Adrenal gland (tissue), 9 donors: ENCODE measurements at regions not wholly inside any gene's neighbourhood (a gene's known extent, or its start where the extent isn't known, plus 50 kb on each side); places are given as distances from the start of the nearest gene placed in this dataset.

Experiments used
- DNase-seq, 7 donors: peaks; one replicate each; pipeline ENCODE4 v3.0.0-alpha.2; 2019 to 2020
- H3K27ac ChIP-seq, 5 donors: fragments of 200-600 bp; sonication (generic) in 4 of 5; 1 replicate in 3 of 5; 2 replicates in 2 of 5; pipeline versions ENCODE4 v1.5.1 to v1.8.0; 2016 to 2020; ENCODE audit warnings: mild to moderate bottlenecking in 1 of 5
- H3K27me3 ChIP-seq: fragments of 200-600 bp; 2 replicates; pipeline ENCODE4 v1.8.0; 2021
- H3K36me3 ChIP-seq, 2 donors: fragments of 200-600 bp; replicated peaks in 1 of 2; 1 replicate in 1 of 2; 2 replicates in 1 of 2; pipeline versions ENCODE4 v1.5.1 to v1.8.0; 2018 to 2022
- H3K4me1 ChIP-seq, 2 donors: fragments of 200-600 bp; replicated peaks in 1 of 2; 1 replicate in 1 of 2; 2 replicates in 1 of 2; pipeline versions ENCODE4 v1.5.1 to v1.8.0; 2018 to 2021
- H3K4me3 ChIP-seq, 4 donors: fragments of 200-600 bp; sonication (generic) in 3 of 4; one replicate each; pipeline ENCODE4 v1.5.1; 2016 to 2018
- H3K9me3 ChIP-seq, 3 donors: fragments of 200-600 bp; sonication (generic) in 1 of 3; replicated peaks in 1 of 3; 1 replicate in 2 of 3; 2 replicates in 1 of 3; pipeline versions ENCODE4 v1.5.1 to v1.8.0; 2016 to 2021
- POLR2A ChIP-seq, 2 donors: fragments of 450-650 bp; IDR thresholded peaks; one replicate each; pipeline ENCODE4 v1.6.1; 2017; ENCODE audit warnings: antibody characterized with exemption in 2 of 2, mild to moderate bottlenecking in 2 of 2, moderate library complexity in 1 of 2
- WGBS, 4 donors: extraction: QIAGEN DNeasy Blood & Tissue Kit in 2 of 4; methylation state at CpG; one replicate each; pipeline versions ENCODE4 v1.1.5 to v1.1.7; 2013 to 2017; 5-methylcytosine and 5-hydroxymethylcytosine counted together
- intact Hi-C, 2 donors: fragments of 100-400 bp; cut with DNase I; formaldehyde crosslinking; loops; one replicate each; pipeline versions ENCODE4 v1.14.1 to v1.15.0; 2022 to 2023
- small RNA-seq, 2 donors: library from RNA; depleted of rRNA; stranded (forward); fragments of <200 nt; gene quantifications; one replicate each; pipeline ENCODE3, GENCODE V24; 2016
- TF ChIP-seq, protein P1 (sequence below), 6 experiments: fragments of 450-650 bp in 4 of 6; fragments of 200-600 bp in 2 of 6; sonication (generic) in 1 of 6; IDR thresholded peaks; 1 replicate in 5 of 6; 2 replicates in 1 of 6; pipeline versions ENCODE4 v1.5.1 to v1.8.0; 2016 to 2021; ENCODE audit warnings: antibody characterized with exemption in 6 of 6, mild to moderate bottlenecking in 2 of 6, moderate library complexity in 1 of 6
- donor health status: healthy with polysubstance abuse.
- donor health status: Bipolar disorder and iron deficiency.
- donor health status: DM: yes; HTN: yes; CAD: no.
- donor health status: DM: no; HTN: no; CAD: no.
- donor health status: DM: no; HTN: no; CAD: no.

- Histone ChIP-seq H3K36me3 (no peaks in the 10 kb centered on the region), H3K9me3 (no peaks in the 10 kb centered on the region), H3K4me3 (no peak overlapping the region), H3K27ac (no peak overlapping the region), H3K27me3 (no peaks in the 10 kb centered on the region), H3K4me1 (no peaks in the 10 kb centered on the region)
- intact Hi-C loops, result no loop called here
- WGBS, 4 donors, result 65 to 73% (median 68%) methylated on average over 4 of the region's 4 CpGs
- no peak for TF ChIP-seq POLR2A (IDR thresholded peaks at IDR 0.05)
- TF ChIP-seq, protein P1, sequence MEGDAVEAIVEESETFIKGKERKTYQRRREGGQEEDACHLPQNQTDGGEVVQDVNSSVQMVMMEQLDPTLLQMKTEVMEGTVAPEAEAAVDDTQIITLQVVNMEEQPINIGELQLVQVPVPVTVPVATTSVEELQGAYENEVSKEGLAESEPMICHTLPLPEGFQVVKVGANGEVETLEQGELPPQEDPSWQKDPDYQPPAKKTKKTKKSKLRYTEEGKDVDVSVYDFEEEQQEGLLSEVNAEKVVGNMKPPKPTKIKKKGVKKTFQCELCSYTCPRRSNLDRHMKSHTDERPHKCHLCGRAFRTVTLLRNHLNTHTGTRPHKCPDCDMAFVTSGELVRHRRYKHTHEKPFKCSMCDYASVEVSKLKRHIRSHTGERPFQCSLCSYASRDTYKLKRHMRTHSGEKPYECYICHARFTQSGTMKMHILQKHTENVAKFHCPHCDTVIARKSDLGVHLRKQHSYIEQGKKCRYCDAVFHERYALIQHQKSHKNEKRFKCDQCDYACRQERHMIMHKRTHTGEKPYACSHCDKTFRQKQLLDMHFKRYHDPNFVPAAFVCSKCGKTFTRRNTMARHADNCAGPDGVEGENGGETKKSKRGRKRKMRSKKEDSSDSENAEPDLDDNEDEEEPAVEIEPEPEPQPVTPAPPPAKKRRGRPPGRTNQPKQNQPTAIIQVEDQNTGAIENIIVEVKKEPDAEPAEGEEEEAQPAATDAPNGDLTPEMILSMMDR (IDR thresholded peaks at IDR 0.05), result no peak
- DNase-seq, result no peak
Measured at GRCh38 chr3:165892565-165892964, 55.3 kb upstream of the BCHE start.

Small RNA genes lying in the stretch of these regions (small RNA-seq; reads per million reads assigned to genes)
- gene AC069439.1, result 0 reads per million in 2 donors
- gene AC072046.1, result 0 reads per million in 2 donors
- 0 reads per million in 2 donors for gene AC072046.2
- 0 reads per million in 2 donors for gene MTND4LP10
- 0 reads per million in 2 donors for gene RN7SKP298
